AG04449 (cell line): ENCODE measurements at regions not wholly inside any gene's neighbourhood (a gene's known extent, or its start where the extent isn't known, plus 50 kb on each side); places are given as distances from the start of the nearest gene placed in this dataset.

Experiments
- CTCF ChIA-PET: fragments of 350-600 bp; formaldehyde crosslinking; extraction: SDS; loops from one replicate; lab custom pipeline; 2021; ENCODE audit warnings: antibody characterized with exemption; lab: Yijun Ruan, JAX
- POLR2A ChIA-PET: fragments of 400-600, 350-600 bp; formaldehyde crosslinking; extraction: SDS; loops from one replicate; lab custom pipeline; 2020; ENCODE audit warnings: antibody characterized with exemption, inconsistent platforms; lab: Yijun Ruan, JAX
- DNase-seq: peaks from one replicate; pipeline ENCODE4 v3.0.0-alpha.2; 2010; ENCODE audit warnings: low read depth, low spot score
- H3K4me3 ChIP-seq: 2 replicates; pipeline ENCODE4 v1.5.1; 2011; ENCODE audit warnings: low read depth, mild to moderate bottlenecking, control low read depth, low read length
- CTCF ChIP-seq: IDR thresholded peaks from one replicate; pipeline ENCODE4 v1.5.1; 2011; ENCODE audit warnings: mild to moderate bottlenecking, moderate library complexity, low read length, control low read depth, inconsistent platforms; ENCODE audit not compliant: insufficient read depth; ENCODE audit errors: missing control alignments

GRCh38 chr22:27534720-27535125 is 266.8 kb downstream of the MN1 start:
- ChIA-PET POLR2A (no interaction called here), CTCF (no interaction called here)
- H3K4me3 ChIP-seq: no peak overlapping the region
- no peak for TF ChIP-seq CTCF
- DNase-seq: peak; percentile 63

DNA sequence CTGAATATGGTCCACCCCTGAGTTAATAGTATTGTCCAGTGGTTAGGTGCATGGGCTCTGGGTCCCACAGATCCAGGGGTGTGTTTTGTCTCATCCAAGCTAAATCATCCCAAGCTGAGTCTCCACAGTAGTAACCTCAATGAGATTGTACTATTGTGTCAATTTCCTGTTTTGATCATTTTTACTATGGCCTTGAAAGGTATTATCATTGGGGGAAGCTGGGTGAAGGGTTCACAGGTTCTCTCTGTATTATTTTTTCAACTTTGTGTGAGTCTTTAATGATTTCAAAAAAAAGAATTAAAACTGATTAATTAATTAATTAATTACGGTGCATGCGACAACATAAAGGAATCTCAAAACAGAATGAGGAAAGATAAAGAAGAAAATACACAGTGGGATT is 266.1 kb downstream of the MN1 start:
- TF ChIP-seq CTCF: no peak
- ChIA-PET CTCF (no interaction called here), POLR2A (no interaction called here)

GRCh38 chr22:27537501-27537900 is 264.1 kb downstream of the MN1 start:
- ChIA-PET CTCF (no interaction called here), POLR2A (no interaction called here)
- no peak for TF ChIP-seq CTCF
- no peak overlapping the region for H3K4me3 ChIP-seq
- no peak for DNase-seq

More for the DNA sequence above, 266.1 kb downstream of the MN1 start:
- no peak overlapping the region for H3K4me3 ChIP-seq
- no peak for DNase-seq

DNA sequence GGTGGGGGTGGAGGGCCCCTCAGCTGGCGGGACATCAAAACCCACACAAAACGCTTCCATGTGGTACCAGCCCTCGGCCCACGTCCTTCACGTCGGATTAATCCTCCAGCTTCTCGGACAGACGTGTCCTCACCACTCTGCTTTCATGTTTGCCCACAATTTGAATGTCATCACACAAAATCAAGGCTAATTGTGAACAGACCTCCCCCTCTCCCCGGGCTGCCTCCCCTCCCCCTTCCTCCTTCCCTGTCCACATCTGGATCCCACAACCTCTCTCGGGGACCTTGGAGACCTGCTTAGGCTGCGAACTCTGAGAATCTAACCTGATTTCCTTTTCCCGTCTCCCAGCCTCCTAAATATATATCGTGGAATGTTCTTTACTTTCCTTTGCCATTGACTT is 262.9 kb downstream of the MN1 start:
- CTCF ChIA-PET: no interaction called here
- H3K4me3 ChIP-seq: no peak overlapping the region
- no peak for TF ChIP-seq CTCF
- DNase-seq: no peak
- POLR2A ChIA-PET: no interaction called here

GRCh38 chr22:27540247-27540646 is 261.3 kb downstream of the MN1 start:
- no peak overlapping the region for H3K4me3 ChIP-seq
- no peak for TF ChIP-seq CTCF
- ChIA-PET POLR2A (no interaction called here), CTCF (no interaction called here)
- DNase-seq: no peak

DNA sequence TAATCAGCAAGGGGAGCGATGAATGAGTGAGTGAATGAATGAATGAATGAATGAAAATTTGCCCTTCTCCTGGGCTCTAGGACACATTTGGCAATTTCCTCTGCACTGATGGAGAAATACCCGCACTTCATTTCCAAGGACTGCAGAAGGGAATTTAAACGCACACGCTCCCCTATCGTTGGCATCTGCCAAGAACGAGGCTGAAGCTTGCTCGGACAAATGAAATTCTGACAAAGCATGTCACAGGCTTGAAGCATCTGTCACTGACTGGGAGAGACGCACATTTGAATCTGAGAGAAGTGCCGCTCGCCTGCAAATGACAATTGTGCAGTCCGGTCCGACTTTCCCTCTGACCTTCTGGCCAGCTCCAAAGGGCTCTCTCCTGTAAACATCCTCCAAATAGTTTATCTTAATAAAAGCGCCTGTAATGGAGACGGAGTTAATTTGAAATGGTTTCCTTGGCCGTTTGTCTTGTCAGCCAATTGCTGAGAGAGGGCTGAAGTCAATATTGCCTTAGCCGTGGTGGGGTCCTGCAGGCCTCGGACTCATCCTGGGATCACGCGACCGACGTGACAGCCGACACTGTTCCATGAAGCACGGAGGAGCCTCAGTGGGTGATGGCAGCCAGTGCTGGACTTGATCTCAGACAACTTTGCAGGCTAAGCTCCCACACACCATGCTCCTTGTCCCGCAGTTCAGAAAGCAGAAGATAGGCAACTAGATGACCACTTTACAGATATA is 260.7 kb downstream of the MN1 start:
- ChIA-PET POLR2A (no interaction called here), CTCF (no interaction called here)
- TF ChIP-seq CTCF: no peak
- H3K4me3 ChIP-seq: no peak overlapping the region
- DNase-seq: no peak
